ENCODE measurements at regions not wholly inside any gene's neighbourhood (a gene's known extent, or its start where the extent isn't known, plus 50 kb on each side); places are given as distances from the start of the nearest gene placed in this dataset.

GRCh38 chr20:52589251-52589812 lies 382.8 kb upstream of the TSHZ2 start:
- ChIA-PET RAD21 (ENCODE audit: low non-redundant PET in 1 of 2, low total read pairs in 2 of 2, uncharacterized antibody in 2 of 2, unreplicated experiment in 2 of 2) (no interaction called here), POLR2A (no interaction called here), CTCF (no interaction called here)
- Histone ChIP-seq H2AFZ (ENCODE audit: low read depth, low read length, poor library complexity, severe bottlenecking) (no peak overlapping the region), H3K27me3 (ENCODE audit: insufficient read depth, low read length) (no peaks in the 10 kb centered on the region), H3K79me2 (ENCODE audit: insufficient read depth, low read length) (no peaks in the 10 kb centered on the region), H3K9me2 (ENCODE audit: insufficient read depth) (no peaks in the 10 kb centered on the region), H3K9ac (ENCODE audit: low read length) (no peak overlapping the region), H3K4me1 (ENCODE audit: control insufficient read depth in 1 of 2, insufficient read depth in 2 of 2, low read length in 2 of 2) (no peaks in the 10 kb centered on the region), H3K36me3 (ENCODE audit: control insufficient read depth in 1 of 2, insufficient read depth in 2 of 2, low read length in 2 of 2) (no peaks in the 10 kb centered on the region), H4K20me1 (ENCODE audit: insufficient read depth) (no peaks in the 10 kb centered on the region), H3K4me2 (ENCODE audit: low read length) (no peak overlapping the region), H3K4me3 (replicated peaks in 1 of 2; ENCODE audit: low read depth in 1 of 2, low read length in 2 of 2) (no peak overlapping the region), H3K9me3 (ENCODE audit: control insufficient read depth in 1 of 2, insufficient read depth in 1 of 2, low read depth in 1 of 2, low read length in 2 of 2) (peaks cover 0 to 2% of the 10 kb centered on the region in 2 experiments; a peak in 2 of 4 replicates), H3K27ac (ENCODE audit: low read depth, low read length) (no peak overlapping the region)
- TF ChIP-seq, protein P1, sequence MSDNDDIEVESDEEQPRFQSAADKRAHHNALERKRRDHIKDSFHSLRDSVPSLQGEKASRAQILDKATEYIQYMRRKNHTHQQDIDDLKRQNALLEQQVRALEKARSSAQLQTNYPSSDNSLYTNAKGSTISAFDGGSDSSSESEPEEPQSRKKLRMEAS (IDR thresholded peaks at IDR 0.05), result no peak
- TF ChIP-seq RAD21 (IDR thresholded peaks at IDR 0.05; ENCODE audit: low read depth) (no peak), ZFX (IDR thresholded peaks at IDR 0.05) (no peak), EZH2 (IDR thresholded peaks at IDR 0.05) (no peak), POLR2A (IDR thresholded peaks at IDR 0.05; ENCODE audit: borderline replicate concordance, extremely low read depth, insufficient read depth, insufficient read length) (no peak), SIN3A (IDR thresholded peaks at IDR 0.05; ENCODE audit: low read depth) (no peak), TCF7L2 (IDR thresholded peaks at IDR 0.05; ENCODE audit: borderline replicate concordance, extremely low read depth, insufficient read depth, insufficient read length) (no peak), SRF (IDR thresholded peaks at IDR 0.05; ENCODE audit: low read depth) (no peak), JUND (IDR thresholded peaks at IDR 0.05) (no peak), EZH2phosphoT487 (IDR thresholded peaks at IDR 0.05; ENCODE audit: borderline replicate concordance) (no peak)
- intact Hi-C loops (cut with micrococcal nuclease), result no loop called here
- BruUV-seq (replicated peaks), result no TSS peak
- DNase-seq (ENCODE audit: low read depth, low spot score) (no peak), ATAC-seq (no peak)

GRCh38 chr20:52586660-52587059 lies 385.5 kb upstream of the TSHZ2 start:
- no peak for ATAC-seq
- no peak overlapping the region for H3K27ac ChIP-seq (ENCODE audit: low read depth, low read length)
- H3K9me3 ChIP-seq (ENCODE audit: control insufficient read depth in 1 of 2, insufficient read depth in 1 of 2, low read depth in 1 of 2, low read length in 2 of 2), result peaks cover 0 to 2% of the 10 kb centered on the region in 2 experiments; a peak in 1 of 4 replicates
- no peak for DNase-seq (ENCODE audit: low read depth, low spot score)
- POLR2A ChIA-PET, result no interaction called here
- CTCF ChIA-PET, result no interaction called here
- H3K36me3 ChIP-seq (ENCODE audit: control insufficient read depth in 1 of 2, insufficient read depth in 2 of 2, low read length in 2 of 2), result no peaks in the 10 kb centered on the region
- no peak overlapping the region for H3K4me2 ChIP-seq (ENCODE audit: low read length)
- H3K4me3 ChIP-seq (replicated peaks in 1 of 2; ENCODE audit: low read depth in 1 of 2, low read length in 2 of 2), result no peak overlapping the region
- H3K4me1 ChIP-seq (ENCODE audit: control insufficient read depth in 1 of 2, insufficient read depth in 2 of 2, low read length in 2 of 2), result no peaks in the 10 kb centered on the region
- intact Hi-C loops (cut with micrococcal nuclease), result no loop called here
- BruUV-seq (replicated peaks), result no TSS peak
- no peaks in the 10 kb centered on the region for H3K27me3 ChIP-seq (ENCODE audit: insufficient read depth, low read length)
- no peaks in the 10 kb centered on the region for H3K9me2 ChIP-seq (ENCODE audit: insufficient read depth)
- no peak overlapping the region for H2AFZ ChIP-seq (ENCODE audit: low read depth, low read length, poor library complexity, severe bottlenecking)
- no peaks in the 10 kb centered on the region for H4K20me1 ChIP-seq (ENCODE audit: insufficient read depth)
- H3K9ac ChIP-seq (ENCODE audit: low read length), result no peak overlapping the region
- RAD21 ChIA-PET (ENCODE audit: low non-redundant PET in 1 of 2, low total read pairs in 2 of 2, uncharacterized antibody in 2 of 2, unreplicated experiment in 2 of 2), result no interaction called here
- H3K79me2 ChIP-seq (ENCODE audit: insufficient read depth, low read length), result no peaks in the 10 kb centered on the region
- TF ChIP-seq EZH2phosphoT487 (IDR thresholded peaks at IDR 0.05; ENCODE audit: borderline replicate concordance) (no peak), CTCF (IDR thresholded peaks at IDR 0.05 in 2 of 3, conservative IDR thresholded peaks at IDR 0.05 in 1 of 3; ENCODE audit: borderline replicate concordance in 1 of 3, insufficient read depth in 1 of 3, low read depth in 2 of 3, low read length in 2 of 3) (no peak), TCF7L2 (IDR thresholded peaks at IDR 0.05; ENCODE audit: borderline replicate concordance, extremely low read depth, insufficient read depth, insufficient read length) (no peak), RAD21 (IDR thresholded peaks at IDR 0.05; ENCODE audit: low read depth) (no peak), FOSL1 (IDR thresholded peaks at IDR 0.05; ENCODE audit: low read depth) (no peak), CEBPB (IDR thresholded peaks at IDR 0.05; ENCODE audit: low read depth) (no peak), ZFX (IDR thresholded peaks at IDR 0.05) (no peak), SP1 (IDR thresholded peaks at IDR 0.05; ENCODE audit: low read depth) (no peak), CBX3 (IDR thresholded peaks at IDR 0.05; ENCODE audit: low read depth) (no peak), JUND (IDR thresholded peaks at IDR 0.05) (no peak), ATF3 (IDR thresholded peaks at IDR 0.05) (no peak), POLR2A (IDR thresholded peaks at IDR 0.05; ENCODE audit: borderline replicate concordance, extremely low read depth, insufficient read depth, insufficient read length) (no peak)
- TF ChIP-seq, protein P1 (IDR thresholded peaks at IDR 0.05), result no peak
- TF ChIP-seq, protein P2, sequence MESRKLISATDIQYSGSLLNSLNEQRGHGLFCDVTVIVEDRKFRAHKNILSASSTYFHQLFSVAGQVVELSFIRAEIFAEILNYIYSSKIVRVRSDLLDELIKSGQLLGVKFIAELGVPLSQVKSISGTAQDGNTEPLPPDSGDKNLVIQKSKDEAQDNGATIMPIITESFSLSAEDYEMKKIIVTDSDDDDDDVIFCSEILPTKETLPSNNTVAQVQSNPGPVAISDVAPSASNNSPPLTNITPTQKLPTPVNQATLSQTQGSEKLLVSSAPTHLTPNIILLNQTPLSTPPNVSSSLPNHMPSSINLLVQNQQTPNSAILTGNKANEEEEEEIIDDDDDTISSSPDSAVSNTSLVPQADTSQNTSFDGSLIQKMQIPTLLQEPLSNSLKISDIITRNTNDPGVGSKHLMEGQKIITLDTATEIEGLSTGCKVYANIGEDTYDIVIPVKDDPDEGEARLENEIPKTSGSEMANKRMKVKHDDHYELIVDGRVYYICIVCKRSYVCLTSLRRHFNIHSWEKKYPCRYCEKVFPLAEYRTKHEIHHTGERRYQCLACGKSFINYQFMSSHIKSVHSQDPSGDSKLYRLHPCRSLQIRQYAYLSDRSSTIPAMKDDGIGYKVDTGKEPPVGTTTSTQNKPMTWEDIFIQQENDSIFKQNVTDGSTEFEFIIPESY (IDR thresholded peaks at IDR 0.05; ENCODE audit: extremely low read depth, insufficient replicate concordance, low read length), result no peak

Data from HCT116 (cell line).